Epithelial cell of prostate (primary cell): ENCODE measurements at regions not wholly inside any gene's neighbourhood (a gene's known extent, or its start where the extent isn't known, plus 50 kb on each side); places are given as distances from the start of the nearest gene placed in this dataset.
A peak's percentile ranks its signal among the peaks of the same experiment; 100 is the strongest.
"Not testable (repeated sequence)": the region's sequence is repeated elsewhere in the genome, so short reads cannot be mapped to it uniquely, and the experiment has no call there.

ENCODE experiments used
- DNase-seq: peaks from one replicate; pipeline ENCODE4 v3.0.0-alpha.2; 2011; ENCODE audit warnings: low read depth, low spot score
- H3K27ac ChIP-seq: fragments of 450-650 bp; 2 replicates; pipeline ENCODE4 v1.5.1; 2017; ENCODE audit warnings: mild to moderate bottlenecking

- no peak overlapping the region for H3K27ac ChIP-seq
- DNase-seq: no peak
These were observed 316.6 kb downstream of the TLE1 start for GRCh38 chr9:81372628-81373191.

GRCh38 chr9:81371824-81372223, 317.5 kb downstream of the TLE1 start:
- DNase-seq: no peak
- no peak overlapping the region for H3K27ac ChIP-seq

- no peak for DNase-seq
These were observed 318.7 kb downstream of the TLE1 start for GRCh38 chr9:81370650-81371049.

DNA sequence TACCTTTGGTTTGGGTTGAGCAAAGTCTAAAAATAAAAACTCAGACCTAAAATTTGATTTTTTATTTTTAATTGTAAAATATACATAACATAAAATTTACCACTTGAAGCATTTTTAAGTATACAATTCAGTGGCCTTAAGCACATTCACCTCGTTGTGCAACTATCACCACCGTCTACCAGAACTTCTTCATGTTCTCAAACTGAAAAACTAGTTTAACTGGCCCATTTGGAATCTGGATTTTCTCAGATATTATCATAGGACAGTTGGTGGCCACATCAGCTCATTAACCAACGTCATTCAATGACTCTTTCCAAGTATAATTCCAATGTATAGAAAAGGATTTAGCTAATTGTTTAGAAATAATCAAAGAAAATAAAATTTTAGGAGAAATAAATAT, 319.3 kb downstream of the TLE1 start:
- H3K27ac ChIP-seq: no peak overlapping the region
- no peak for DNase-seq

More at GRCh38 chr9:81370650-81371049, 318.7 kb downstream of the TLE1 start:
- H3K27ac ChIP-seq: no peak overlapping the region

- H3K27ac ChIP-seq: no peak overlapping the region
- no peak for DNase-seq
These were observed 320.2 kb downstream of the TLE1 start for GRCh38 chr9:81369121-81369520.

DNA sequence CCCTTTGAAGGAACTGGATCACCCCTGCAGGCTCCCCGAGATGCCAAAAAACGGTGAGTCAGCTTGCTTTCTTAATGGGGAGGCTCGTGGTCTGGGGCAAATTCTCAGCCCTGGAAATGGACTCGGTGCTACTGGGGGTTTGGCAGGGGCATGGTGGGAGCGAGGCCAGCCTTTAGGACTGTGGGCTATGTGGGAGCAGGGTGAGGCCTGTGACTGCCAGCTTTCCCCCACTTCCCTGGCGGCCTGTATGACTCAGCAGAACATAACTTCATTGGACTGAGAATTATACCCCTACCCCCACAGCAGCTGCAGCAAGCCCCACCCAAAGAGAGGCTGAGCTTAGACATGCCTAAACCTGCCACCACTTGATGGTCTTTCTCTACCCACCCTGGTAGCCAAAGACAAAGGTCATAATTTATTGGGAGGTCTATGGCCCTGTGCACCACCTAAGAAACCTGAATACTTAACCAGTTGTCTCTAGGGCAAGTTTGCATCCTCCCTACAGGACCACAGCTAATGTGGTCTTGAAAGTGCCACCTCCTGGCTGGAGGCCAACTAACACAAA, 325.3 kb downstream of the TLE1 start:
- H3K27ac ChIP-seq: no peak overlapping the region
- DNase-seq: no peak

GRCh38 chr9:81361296-81361695, 328.1 kb downstream of the TLE1 start:
- no peak for DNase-seq
- H3K27ac ChIP-seq: no peak overlapping the region

DNA sequence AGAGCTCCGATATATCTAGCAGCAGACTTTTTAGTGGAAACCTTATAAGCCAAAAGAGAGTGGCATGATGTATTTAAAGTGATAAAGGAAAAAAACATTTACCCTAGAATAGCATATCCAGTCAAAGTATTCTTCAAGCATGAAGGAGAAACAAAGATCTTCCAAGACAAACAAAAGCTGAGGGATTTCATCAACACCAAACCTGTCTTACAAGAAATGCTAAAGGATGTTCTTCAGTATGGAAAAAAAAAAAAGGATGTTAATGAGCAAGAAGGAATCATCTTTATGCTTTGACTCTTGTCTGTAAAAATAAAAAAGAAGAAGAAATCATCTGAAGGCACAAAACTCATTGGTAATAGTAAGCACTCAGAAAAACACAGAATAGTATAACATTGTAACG, 338.2 kb downstream of the TLE1 start:
- DNase-seq: no peak

DNA sequence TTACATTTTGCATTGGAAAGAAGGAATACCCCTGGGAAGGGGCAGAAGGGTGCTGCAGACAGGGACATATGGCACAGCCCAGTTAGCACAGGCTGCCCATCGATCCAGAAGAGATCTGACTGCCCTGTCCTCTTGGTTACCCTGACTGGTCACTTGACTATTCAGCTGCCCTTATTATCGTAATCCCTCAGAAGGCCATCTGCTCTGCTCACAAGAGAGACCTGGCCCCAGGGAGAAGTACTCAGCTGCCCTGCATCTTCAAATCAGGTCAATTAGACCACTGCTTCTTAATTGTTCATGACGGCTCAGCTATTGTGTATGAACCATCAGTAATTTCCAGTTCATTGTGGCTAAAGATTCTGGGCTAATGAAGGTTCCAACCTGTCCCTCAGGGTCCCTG, 345.0 kb downstream of the TLE1 start:
- H3K27ac ChIP-seq: no peak overlapping the region
- DNase-seq: no peak

More for the DNA sequence above, 338.2 kb downstream of the TLE1 start:
- no peak overlapping the region for H3K27ac ChIP-seq

DNA sequence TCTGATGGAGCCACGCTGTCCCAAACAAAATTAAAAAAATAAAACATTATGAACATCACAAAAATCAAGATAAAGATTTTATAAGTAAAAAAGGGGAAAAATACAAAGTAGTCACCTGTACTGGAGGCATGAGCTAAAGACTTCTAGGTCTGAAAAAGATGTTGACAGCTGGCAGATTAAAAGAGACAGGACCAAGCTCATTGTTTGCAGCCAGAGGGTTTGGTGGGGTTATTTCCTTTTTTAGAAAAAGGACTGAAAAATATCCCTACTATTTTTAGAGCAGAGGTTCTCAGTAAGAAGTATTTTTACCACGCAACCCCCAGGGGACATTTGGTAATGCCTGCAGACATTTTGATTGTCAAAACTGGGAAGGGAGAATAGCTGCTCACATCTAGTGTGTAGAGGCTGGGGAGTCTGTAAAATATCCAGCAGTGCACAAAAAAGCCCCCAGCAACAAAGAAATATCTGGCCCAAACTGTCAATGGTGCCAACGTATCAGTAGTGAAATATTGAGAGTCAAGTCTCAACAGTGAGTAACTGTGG, 353.4 kb downstream of the TLE1 start:
- no peak for DNase-seq
- H3K27ac ChIP-seq: no peak overlapping the region

- no peak overlapping the region for H3K27ac ChIP-seq
- no peak for DNase-seq
These were observed 367.8 kb downstream of the TLE1 start for GRCh38 chr9:81321551-81321950.

DNA sequence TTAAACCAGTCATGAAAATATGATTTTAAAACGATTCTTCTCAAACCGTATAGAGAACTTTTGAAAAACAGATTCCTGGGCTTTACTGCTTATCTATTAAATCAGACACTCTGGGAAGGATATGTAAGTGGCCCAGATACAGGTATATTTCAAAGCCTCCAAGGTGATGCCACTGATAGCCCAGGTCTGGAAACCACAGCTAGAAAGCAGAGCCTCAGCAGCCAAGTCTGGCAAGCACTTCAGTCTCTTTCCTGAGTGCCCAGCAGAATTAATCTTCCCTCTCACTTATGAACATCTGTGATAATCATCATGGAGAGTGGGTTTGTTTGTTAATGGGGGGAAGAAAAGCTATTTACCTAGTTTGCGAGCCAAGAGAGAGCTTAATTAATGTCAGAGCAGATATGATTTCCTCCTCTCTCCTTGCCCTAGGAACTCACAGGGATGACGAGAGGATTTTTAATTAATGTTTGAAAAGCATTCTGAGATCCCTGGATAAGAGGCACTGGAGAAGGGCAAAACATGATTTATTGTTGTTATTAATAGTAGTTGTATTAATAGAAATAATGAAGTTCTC, 368.4 kb downstream of the TLE1 start:
- no peak overlapping the region for H3K27ac ChIP-seq
- no peak for DNase-seq

- DNase-seq: peak; percentile 29
- H3K27ac ChIP-seq: no peak overlapping the region
These were observed 370.8 kb downstream of the TLE1 start for GRCh38 chr9:81318571-81318970.

DNA sequence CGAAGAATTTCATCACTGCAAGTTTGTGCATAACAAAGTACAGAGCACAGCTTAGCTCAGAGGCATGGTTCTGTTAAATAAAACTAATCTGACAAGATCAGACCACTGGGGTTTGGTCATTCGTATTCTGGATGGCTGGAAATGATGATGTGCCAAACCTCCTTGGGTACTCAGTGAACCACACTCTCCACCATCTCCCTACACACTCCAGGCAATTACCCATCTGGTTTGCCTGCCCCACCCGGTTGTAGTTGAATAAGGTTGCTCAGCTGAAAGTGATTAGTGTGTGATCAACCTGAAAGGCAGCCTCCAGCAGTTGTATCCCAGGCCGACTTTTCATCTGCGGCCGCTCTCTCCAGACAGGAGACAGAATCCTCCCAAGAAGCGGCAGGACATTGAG, 371.4 kb downstream of the TLE1 start:
- no peak overlapping the region for H3K27ac ChIP-seq
- no peak for DNase-seq

DNA sequence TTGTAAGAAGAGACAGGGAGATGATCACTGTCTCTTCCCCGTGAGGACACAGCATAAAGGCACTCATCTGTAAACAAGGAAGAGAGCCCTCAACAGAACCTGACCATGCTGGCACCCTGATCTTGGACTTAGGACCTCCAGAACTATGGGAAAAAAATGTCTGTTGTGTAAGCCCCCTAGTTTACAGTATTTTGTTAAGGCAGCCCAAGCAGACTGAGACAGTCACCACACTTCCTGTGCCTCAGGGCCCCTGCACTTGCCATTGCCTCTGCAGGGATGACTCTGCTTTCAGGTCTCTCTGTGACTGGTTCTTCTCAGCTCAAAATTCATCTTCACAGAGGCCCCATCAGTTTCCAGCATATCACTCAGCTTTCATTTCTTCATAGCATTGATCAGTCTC, 372.1 kb downstream of the TLE1 start:
- DNase-seq: no peak
- no peak overlapping the region for H3K27ac ChIP-seq

DNA sequence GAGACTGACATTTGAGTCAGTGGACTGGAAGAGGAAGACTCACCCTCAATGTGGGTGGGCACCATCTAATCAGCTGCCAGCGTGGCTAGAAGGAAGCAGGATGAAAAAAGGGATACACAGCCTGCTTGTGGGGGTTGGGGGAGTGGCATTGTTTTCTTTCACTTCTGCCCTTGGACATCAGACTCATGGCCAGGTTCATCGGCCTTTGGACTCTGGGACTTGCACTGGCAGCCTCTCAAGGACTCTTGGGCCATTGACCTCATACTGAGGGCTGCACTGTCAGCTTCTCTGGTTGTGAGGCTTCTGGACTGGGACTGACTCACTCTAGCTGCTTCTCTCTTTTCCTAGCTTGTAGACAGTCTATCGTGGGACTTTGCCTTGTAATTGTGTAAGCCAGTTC, 374.9 kb downstream of the TLE1 start:
- no peak for DNase-seq

GRCh38 chr9:81313877-81314276, 375.5 kb downstream of the TLE1 start:
- DNase-seq: no peak
- no peak overlapping the region for H3K27ac ChIP-seq

More for the DNA sequence above, 374.9 kb downstream of the TLE1 start:
- H3K27ac ChIP-seq: no peak overlapping the region

- no peak for DNase-seq
- no peak overlapping the region for H3K27ac ChIP-seq
These were observed 377.0 kb downstream of the TLE1 start for GRCh38 chr9:81312346-81312745.

- H3K27ac ChIP-seq: peak overlapping the region; percentile 24
- DNase-seq: no peak
These were observed 380.9 kb downstream of the TLE1 start for GRCh38 chr9:81308404-81308803.

GRCh38 chr9:81307791-81308190, 381.6 kb downstream of the TLE1 start:
- peak overlapping the region; percentile 24 for H3K27ac ChIP-seq
- DNase-seq: not testable (repeated sequence)

- H3K27ac ChIP-seq: no peak overlapping the region
- DNase-seq: no peak
These were observed 383.7 kb downstream of the TLE1 start for GRCh38 chr9:81305561-81306182.
